PC-3 (cell line): ENCODE measurements at regions not wholly inside any gene's neighbourhood (a gene's known extent, or its start where the extent isn't known, plus 50 kb on each side); places are given as distances from the start of the nearest gene placed in this dataset.

ENCODE experiments used
- ATAC-seq: fragments of 200-7000 bp; cut with Tn5 transposase; 2 replicates; pipeline ENCODE4 v1.9.1; 2020; ENCODE audit warnings: mild to moderate bottlenecking, moderate library complexity
- BruUV-seq: library from RNA; stranded (reverse); fragments of 400-500 nt; replicated peaks from 2 replicates; lab custom pipeline; 2021; lab: Mats Ljungman, UMichigan
- CTCF ChIA-PET: fragments of 300-600 bp; sonication (Branson Sonifier 250); formaldehyde crosslinking; loops from one replicate; lab custom pipeline; 2022; ENCODE audit warnings: antibody characterized with exemption; lab: Charles Lee
- POLR2A ChIA-PET: fragments of 300-600 bp; sonication (Branson Sonifier 250); formaldehyde crosslinking; loops from one replicate; lab custom pipeline; 2022; ENCODE audit warnings: antibody characterized with exemption; ENCODE audit not compliant: unreplicated experiment; lab: Charles Lee
- DNase-seq: peaks from one replicate; pipeline ENCODE4 v3.0.0-alpha.2; 2015
- H2AFZ ChIP-seq: fragments of 300-600 bp; sonication (generic); 2 replicates; pipeline ENCODE4 v1.6.0; 2016; ENCODE audit warnings: antibody characterized with exemption, low read length
- H3F3A ChIP-seq: fragments of 300-600 bp; sonication (generic); one replicate; pipeline ENCODE4 v1.6.0; 2017; ENCODE audit warnings: antibody characterized with exemption, low read length, control low read depth, mild to moderate bottlenecking; ENCODE audit not compliant: unreplicated experiment
- H3K27ac ChIP-seq: fragments of 300-600 bp; sonication (generic); 2 replicates; pipeline ENCODE4 v1.5.1; 2016; ENCODE audit warnings: mild to moderate bottlenecking, low read length
- H3K27me3 ChIP-seq: fragments of 300-600 bp; sonication (generic); 2 replicates; pipeline ENCODE4 v1.6.1; 2016; ENCODE audit warnings: low read length, mixed read lengths
- H3K36me3 ChIP-seq: fragments of 300-600 bp; sonication (generic); 2 replicates; pipeline ENCODE4 v1.6.1; 2016; ENCODE audit warnings: low read depth, mixed run types, low read length, mixed read lengths
- H3K4me1 ChIP-seq: fragments of 300-600 bp; sonication (generic); 2 replicates; pipeline ENCODE4 v1.5.1; 2016; ENCODE audit warnings: low read length; ENCODE audit not compliant: insufficient read depth
- H3K4me2 ChIP-seq: fragments of 300-600 bp; sonication (generic); 2 replicates; pipeline ENCODE4 v1.6.0; 2016; ENCODE audit warnings: low read length
- H3K4me3 ChIP-seq: fragments of 300-600 bp; sonication (generic); 2 replicates; pipeline ENCODE4 v1.5.1; 2016; ENCODE audit warnings: mild to moderate bottlenecking, low read length, mixed read lengths
- H3K79me2 ChIP-seq: fragments of 300-600 bp; sonication (generic); 2 replicates; pipeline ENCODE4 v1.6.1; 2017; ENCODE audit warnings: low read length, mixed read lengths
- H3K9ac ChIP-seq: fragments of 300-600 bp; sonication (generic); 2 replicates; pipeline ENCODE4 v1.6.0; 2016; ENCODE audit warnings: mild to moderate bottlenecking, low read length
- H3K9me2 ChIP-seq: fragments of 300-600 bp; sonication (generic); replicated peaks from 2 replicates; pipeline ENCODE4 v1.6.1; 2016; ENCODE audit warnings: mixed run types, low read length, mixed read lengths
- H3K9me3 ChIP-seq: fragments of 300-600 bp; sonication (generic); 2 replicates; pipeline ENCODE4 v1.6.1; 2016; ENCODE audit warnings: low read length, mixed read lengths
- H4K20me1 ChIP-seq: fragments of 300-600 bp; sonication (generic); 2 replicates; pipeline ENCODE4 v1.6.1; 2016; ENCODE audit warnings: low read length, mixed read lengths
- EZH2 ChIP-seq: fragments of 300-600 bp; sonication (generic); IDR thresholded peaks from one replicate; pipeline ENCODE4 v1.6.1; 2017; ENCODE audit warnings: antibody characterized with exemption, mild to moderate bottlenecking, low read length; ENCODE audit not compliant: unreplicated experiment
- EZH2phosphoT487 ChIP-seq: fragments of 300-600 bp; sonication (generic); IDR thresholded peaks from 2 replicates; pipeline ENCODE4 v1.6.1; 2018; ENCODE audit warnings: mild to moderate bottlenecking, antibody characterized with exemption, low read length, borderline replicate concordance
- intact Hi-C: fragments of 100-400 bp; cut with micrococcal nuclease; formaldehyde crosslinking; loops from 2 replicates; pipeline ENCODE4 v1.9.0; 2023
- TF ChIP-seq, protein P1 (sequence below): fragments of 300-600 bp; sonication (generic); conservative IDR thresholded peaks from 2 replicates; pipeline ENCODE4 v1.5.1; 2017; ENCODE audit warnings: antibody characterized with exemption, low read depth, mild to moderate bottlenecking, low read length

DNA sequence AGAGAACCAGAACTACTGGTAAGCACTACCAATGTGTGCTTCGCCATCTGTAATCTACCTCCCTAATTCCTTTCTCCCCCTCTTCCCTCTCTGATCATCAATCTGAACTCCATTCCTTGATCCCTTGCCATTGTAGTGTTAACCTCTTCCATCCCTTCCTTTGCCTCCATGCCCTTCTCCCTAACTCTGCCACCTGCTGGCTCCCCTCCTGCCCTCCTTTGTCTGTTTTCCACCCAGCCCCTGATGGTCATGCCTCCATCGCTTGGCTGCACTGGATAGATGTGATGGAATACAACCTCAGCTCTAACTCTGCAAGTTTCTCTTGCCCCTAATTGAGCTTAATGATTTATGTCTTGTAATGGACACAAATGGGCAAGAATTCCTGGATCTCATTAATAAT, 108.2 kb upstream of the ASIC2 start:
- TF ChIP-seq EZH2: no peak
- TF ChIP-seq, protein P1, sequence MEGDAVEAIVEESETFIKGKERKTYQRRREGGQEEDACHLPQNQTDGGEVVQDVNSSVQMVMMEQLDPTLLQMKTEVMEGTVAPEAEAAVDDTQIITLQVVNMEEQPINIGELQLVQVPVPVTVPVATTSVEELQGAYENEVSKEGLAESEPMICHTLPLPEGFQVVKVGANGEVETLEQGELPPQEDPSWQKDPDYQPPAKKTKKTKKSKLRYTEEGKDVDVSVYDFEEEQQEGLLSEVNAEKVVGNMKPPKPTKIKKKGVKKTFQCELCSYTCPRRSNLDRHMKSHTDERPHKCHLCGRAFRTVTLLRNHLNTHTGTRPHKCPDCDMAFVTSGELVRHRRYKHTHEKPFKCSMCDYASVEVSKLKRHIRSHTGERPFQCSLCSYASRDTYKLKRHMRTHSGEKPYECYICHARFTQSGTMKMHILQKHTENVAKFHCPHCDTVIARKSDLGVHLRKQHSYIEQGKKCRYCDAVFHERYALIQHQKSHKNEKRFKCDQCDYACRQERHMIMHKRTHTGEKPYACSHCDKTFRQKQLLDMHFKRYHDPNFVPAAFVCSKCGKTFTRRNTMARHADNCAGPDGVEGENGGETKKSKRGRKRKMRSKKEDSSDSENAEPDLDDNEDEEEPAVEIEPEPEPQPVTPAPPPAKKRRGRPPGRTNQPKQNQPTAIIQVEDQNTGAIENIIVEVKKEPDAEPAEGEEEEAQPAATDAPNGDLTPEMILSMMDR: no peak
- TF ChIP-seq EZH2phosphoT487: no peak
- H3F3A ChIP-seq: no peaks in the 10 kb centered on the region
- H3K9me3 ChIP-seq: no peaks in the 10 kb centered on the region
- no peak overlapping the region for H3K4me2 ChIP-seq
- DNase-seq (no peak), ATAC-seq (no peak)
- H3K4me1 ChIP-seq: no peaks in the 10 kb centered on the region
- ChIA-PET POLR2A (no interaction called here), CTCF (no interaction called here)
- H3K36me3 ChIP-seq: no peaks in the 10 kb centered on the region
- H3K4me3 ChIP-seq: no peak overlapping the region
- H3K27me3 ChIP-seq: no peaks in the 10 kb centered on the region
- no TSS peak for BruUV-seq
- no peaks in the 10 kb centered on the region for H3K79me2 ChIP-seq
- H3K9ac ChIP-seq: no peak overlapping the region
- H4K20me1 ChIP-seq: no peaks in the 10 kb centered on the region
- no peak overlapping the region for H2AFZ ChIP-seq
- no peak overlapping the region for H3K27ac ChIP-seq
- intact Hi-C loops: no loop called here
- H3K9me2 ChIP-seq: no peaks in the 10 kb centered on the region

DNA sequence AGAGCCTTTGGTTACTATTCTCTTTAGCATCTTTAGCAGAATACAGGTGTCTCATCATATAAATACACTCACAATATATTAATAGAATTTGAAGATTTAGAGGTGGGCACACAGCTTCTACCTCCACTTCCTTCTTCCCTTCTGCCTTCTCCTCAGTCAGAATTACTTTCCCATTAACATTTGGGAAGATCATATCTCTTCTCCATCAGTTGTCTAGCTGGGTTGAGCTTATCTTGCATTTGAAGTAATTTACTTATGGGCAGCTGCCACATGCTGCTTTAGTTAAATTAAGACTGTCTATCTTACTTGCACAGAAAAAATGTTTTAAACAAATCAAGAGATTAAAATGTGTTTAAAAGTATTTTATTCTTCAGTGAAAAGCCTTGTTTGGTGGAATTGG, 110.1 kb upstream of the ASIC2 start:
- Histone ChIP-seq H3K36me3 (no peaks in the 10 kb centered on the region), H3K9me2 (no peaks in the 10 kb centered on the region), H3K4me2 (no peak overlapping the region), H3K27me3 (no peaks in the 10 kb centered on the region), H3K4me1 (no peaks in the 10 kb centered on the region), H3K9ac (no peak overlapping the region), H4K20me1 (no peaks in the 10 kb centered on the region), H3K27ac (no peak overlapping the region), H3K4me3 (no peak overlapping the region), H3F3A (no peaks in the 10 kb centered on the region), H3K9me3 (no peaks in the 10 kb centered on the region), H2AFZ (no peak overlapping the region), H3K79me2 (no peaks in the 10 kb centered on the region)
- ATAC-seq (no peak), DNase-seq (no peak)
- intact Hi-C loops: no loop called here
- CTCF ChIA-PET: no interaction called here
- BruUV-seq: no TSS peak
- POLR2A ChIA-PET: no interaction called here
- TF ChIP-seq, protein P1: no peak
- no peak for TF ChIP-seq EZH2phosphoT487
- no peak for TF ChIP-seq EZH2

DNA sequence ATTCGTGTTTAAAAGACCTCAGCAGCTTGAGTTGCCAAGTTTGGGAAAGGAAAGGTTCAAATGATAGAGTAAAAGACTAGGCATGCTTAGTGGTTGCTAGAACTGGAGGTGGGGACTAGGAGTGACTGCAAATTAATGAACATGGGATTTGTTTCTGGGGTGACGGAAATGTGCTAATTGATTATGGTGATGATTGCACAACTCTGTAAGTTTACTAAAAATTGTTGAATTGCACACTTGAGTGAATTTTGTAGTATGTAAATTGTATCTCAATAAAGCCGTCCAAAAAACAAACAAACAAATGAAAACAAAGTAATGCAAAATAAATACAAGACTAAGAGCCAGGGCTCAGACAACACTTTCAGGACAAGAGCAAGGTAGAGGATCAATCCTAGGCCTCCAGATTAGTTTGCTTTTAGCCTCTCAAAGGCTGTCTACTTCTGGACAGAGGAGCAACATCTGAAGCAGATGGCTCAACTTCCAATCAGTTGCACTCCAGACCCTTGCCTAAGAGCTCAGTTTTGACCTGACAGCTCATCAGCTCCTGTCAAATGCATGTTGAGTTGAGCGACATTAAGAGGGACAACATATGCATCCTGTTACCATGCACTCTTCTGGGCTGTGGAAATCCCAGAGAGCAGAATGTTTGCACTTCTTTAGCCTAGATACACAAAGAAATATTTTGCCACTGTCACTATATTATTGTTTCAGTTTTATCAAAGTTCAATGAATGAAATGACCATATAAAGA, 111.2 kb upstream of the ASIC2 start:
- ATAC-seq (no peak), DNase-seq (no peak)
- H3K4me3 ChIP-seq: no peak overlapping the region
- ChIA-PET CTCF (no interaction called here), POLR2A (no interaction called here)
- H3K79me2 ChIP-seq: no peaks in the 10 kb centered on the region
- H2AFZ ChIP-seq: no peak overlapping the region
- no peak overlapping the region for H3K27ac ChIP-seq
- H3K36me3 ChIP-seq: no peaks in the 10 kb centered on the region
- no peaks in the 10 kb centered on the region for H3K4me1 ChIP-seq
- no peaks in the 10 kb centered on the region for H3K9me2 ChIP-seq
- TF ChIP-seq, protein P1: no peak
- no peak for TF ChIP-seq EZH2
- TF ChIP-seq EZH2phosphoT487: no peak
- intact Hi-C loops: no loop called here
- no TSS peak for BruUV-seq
- H3K27me3 ChIP-seq: no peaks in the 10 kb centered on the region
- no peaks in the 10 kb centered on the region for H4K20me1 ChIP-seq
- H3F3A ChIP-seq: no peaks in the 10 kb centered on the region
- H3K9me3 ChIP-seq: no peaks in the 10 kb centered on the region
- H3K9ac ChIP-seq: no peak overlapping the region
- no peak overlapping the region for H3K4me2 ChIP-seq
